SK-N-SH (cell line): ENCODE measurements at regions not wholly inside any gene's neighbourhood (a gene's known extent, or its start where the extent isn't known, plus 50 kb on each side); places are given as distances from the start of the nearest gene placed in this dataset.

Experiments used
- CTCF ChIA-PET: fragments of 300-600, 350-600 bp; formaldehyde crosslinking; extraction: SDS; loops from one replicate; lab custom pipeline; 2021; lab: Yijun Ruan, JAX
- POLR2A ChIA-PET: fragments of 350-600 bp; sonication (Branson Sonifier 250); formaldehyde crosslinking; extraction: SDS; loops from one replicate; lab custom pipeline; 2020; ENCODE audit warnings: antibody characterized with exemption, inconsistent platforms; lab: Yijun Ruan, JAX
- DNase-seq: peaks from one replicate; pipeline ENCODE4 v3.0.0; 2012
- H2AFZ ChIP-seq: fragments of 200-600 bp; sonication (generic); 2 replicates; pipeline ENCODE4 v1.8.1; 2016; ENCODE audit warnings: antibody characterized with exemption, mild to moderate bottlenecking, low read depth
- H3F3A ChIP-seq: fragments of 200-600 bp; sonication (generic); replicated peaks from 2 replicates; pipeline ENCODE3; 2016; ENCODE audit warnings: antibody characterized with exemption, mild to moderate bottlenecking; ENCODE audit not compliant: insufficient read depth
- H3K27ac ChIP-seq, 2 experiments: fragments of 200-500 bp in 1 of 2; fragments of 200-600 bp in 1 of 2; sonication (Bioruptor generic) in 1 of 2; sonication (generic), shearing (Covaris generic) in 1 of 2; 2 replicates each; pipeline versions ENCODE4 v1.5.1 to v1.6.1; 2014 to 2016; ENCODE audit warnings: low read depth in 2 of 2, inconsistent platforms in 1 of 2, low read length in 1 of 2, mild to moderate bottlenecking in 1 of 2, mixed read lengths in 1 of 2
- H3K27me3 ChIP-seq: fragments of 200-600 bp; sonication (generic), shearing (Covaris generic); 2 replicates; pipeline ENCODE4 v1.6.1; 2016; ENCODE audit warnings: mixed run types; ENCODE audit not compliant: insufficient read depth
- H3K36me3 ChIP-seq, 2 experiments: fragments of 200-500 bp in 1 of 2; fragments of 200-600 bp in 1 of 2; sonication (Bioruptor generic) in 1 of 2; sonication (generic) in 1 of 2; replicated peaks in 1 of 2; 2 replicates each; pipeline versions ENCODE3 to v1.5.1; 2014 to 2016; ENCODE audit warnings: low read length in 1 of 2, mild to moderate bottlenecking in 1 of 2; ENCODE audit not compliant: insufficient read depth in 2 of 2, control insufficient read depth in 1 of 2
- H3K4me1 ChIP-seq, 2 experiments: fragments of 200-500 bp in 1 of 2; fragments of 200-600 bp in 1 of 2; sonication (Bioruptor generic) in 1 of 2; sonication (generic), shearing (Covaris generic) in 1 of 2; 2 replicates each; pipeline versions ENCODE4 v1.5.1 to v1.6.1; 2014 to 2016; ENCODE audit warnings: low read depth in 1 of 2, low read length in 1 of 2, mixed run types in 1 of 2; ENCODE audit not compliant: insufficient read depth in 2 of 2, control insufficient read depth in 1 of 2
- H3K4me2 ChIP-seq: fragments of 200-600 bp; sonication (generic), shearing (Covaris generic); 2 replicates; pipeline ENCODE4 v1.6.1; 2017; ENCODE audit warnings: mixed run types
- H3K4me3 ChIP-seq, 2 experiments: fragments of 200-500 bp in 1 of 2; fragments of 200-600 bp in 1 of 2; sonication (Bioruptor generic) in 1 of 2; sonication (generic), shearing (Covaris generic) in 1 of 2; 2 replicates each; pipeline versions ENCODE4 v1.5.1 to v1.8.1; 2014 to 2016; ENCODE audit warnings: low read depth in 2 of 2, inconsistent platforms in 1 of 2, low read length in 1 of 2, mild to moderate bottlenecking in 1 of 2, mixed read lengths in 1 of 2, moderate library complexity in 1 of 2
- H3K79me2 ChIP-seq: fragments of 200-600 bp; sonication (generic); 2 replicates; pipeline ENCODE4 v1.8.1; 2017; ENCODE audit warnings: mild to moderate bottlenecking; ENCODE audit not compliant: insufficient read depth
- H3K9ac ChIP-seq: fragments of 200-600 bp; sonication (generic); 2 replicates; pipeline ENCODE4 v1.6.1; 2017; ENCODE audit warnings: mixed run types
- H3K9me2 ChIP-seq: fragments of 200-600 bp; sonication (generic); 2 replicates; pipeline ENCODE4 v1.6.1; 2017; ENCODE audit warnings: mixed run types
- H3K9me3 ChIP-seq: fragments of 200-600 bp; sonication (generic); 2 replicates; pipeline ENCODE4 v1.6.1; 2017; ENCODE audit warnings: mixed run types, mild to moderate bottlenecking, moderate library complexity
- H4K20me1 ChIP-seq: fragments of 200-600 bp; sonication (generic); 2 replicates; pipeline ENCODE4 v1.6.1; 2017; ENCODE audit warnings: mild to moderate bottlenecking, mixed run types; ENCODE audit not compliant: insufficient read depth
- EP300 ChIP-seq, 2 experiments: IDR thresholded peaks; 2 replicates each; pipeline versions ENCODE4 v1.4.0 to v1.6.1; 2012; ENCODE audit warnings: borderline replicate concordance in 1 of 2, low read depth in 1 of 2, low read length in 1 of 2
- FOSL2 ChIP-seq: IDR thresholded peaks from 2 replicates; pipeline ENCODE4 v1.4.0; 2012; ENCODE audit warnings: low read depth, mild to moderate bottlenecking, moderate library complexity, borderline replicate concordance
- IRF3 ChIP-seq: fragments of 150-350 bp; IDR thresholded peaks from 2 replicates; pipeline ENCODE4 v1.6.1; 2016; ENCODE audit warnings: mild to moderate bottlenecking, low read depth, low read length
- MXI1 ChIP-seq: IDR thresholded peaks from 2 replicates; pipeline ENCODE4 v1.6.1; 2012; ENCODE audit warnings: mild to moderate bottlenecking, low read depth, low read length, improper control_type of control experiment
- NFIC ChIP-seq: IDR thresholded peaks from 2 replicates; pipeline ENCODE4 v1.4.0; 2012; ENCODE audit warnings: borderline replicate concordance
- PBX3 ChIP-seq: IDR thresholded peaks from 2 replicates; pipeline ENCODE4; 2012
- POLR2AphosphoS5 ChIP-seq: IDR thresholded peaks from 2 replicates; pipeline ENCODE4 v1.6.1; 2012; ENCODE audit warnings: low read depth, low read length
- RAD21 ChIP-seq: IDR thresholded peaks from 2 replicates; pipeline ENCODE4 v1.6.1; 2012; ENCODE audit warnings: mild to moderate bottlenecking, low read length
- RCOR1 ChIP-seq: fragments of 150-350 bp; IDR thresholded peaks from 2 replicates; pipeline ENCODE4 v1.6.1; 2017; ENCODE audit warnings: antibody characterized with exemption, low read length
- RFX5 ChIP-seq: IDR thresholded peaks from 2 replicates; pipeline ENCODE4 v1.6.1; 2012; ENCODE audit warnings: mild to moderate bottlenecking, improper control_type of control experiment, low read length
- RXRA ChIP-seq: IDR thresholded peaks from 2 replicates; pipeline ENCODE4 v1.4.0; 2012; ENCODE audit warnings: low read depth, mild to moderate bottlenecking, borderline replicate concordance
- SMC3 ChIP-seq: IDR thresholded peaks from 2 replicates; pipeline ENCODE4 v1.6.1; 2012; ENCODE audit warnings: low read depth, low read length, improper control_type of control experiment
- TAF1 ChIP-seq: IDR thresholded peaks from 2 replicates; pipeline ENCODE4 v1.6.1; 2012; ENCODE audit warnings: low read depth, mild to moderate bottlenecking, low read length, moderate library complexity, borderline replicate concordance
- YY1 ChIP-seq: IDR thresholded peaks from 2 replicates; pipeline ENCODE4 v1.4.0; 2012; ENCODE audit warnings: low read depth, mild to moderate bottlenecking
- WGBS: methylation state at CpG from one replicate; pipeline ENCODE4 v1.1.6; 2017; ENCODE audit warnings: low lambda C conversion rate; 5-methylcytosine and 5-hydroxymethylcytosine counted together
- TF ChIP-seq, protein P1 (sequence below): fragments of 200-600 bp; sonication (generic); IDR thresholded peaks from 2 replicates; pipeline ENCODE4 v1.6.1; 2017; ENCODE audit warnings: antibody characterized with exemption, mild to moderate bottlenecking, moderate library complexity

GRCh38 chr10:130470973-130471372 is 334.8 kb downstream of the GLRX3 start (continued):
- no peak for TF ChIP-seq PBX3

GRCh38 chr10:130471486-130471885 is 335.3 kb downstream of the GLRX3 start:
- Histone ChIP-seq H3K4me2 (no peak overlapping the region), H3K9me3 (no peaks in the 10 kb centered on the region), H3K36me3 (no peaks in the 10 kb centered on the region), H3F3A (no peaks in the 10 kb centered on the region), H3K27ac (no peak overlapping the region), H3K9me2 (no peaks in the 10 kb centered on the region), H3K27me3 (no peaks in the 10 kb centered on the region), H3K79me2 (no peaks in the 10 kb centered on the region), H4K20me1 (no peaks in the 10 kb centered on the region), H3K4me3 (no peak overlapping the region), H3K4me1 (no peaks in the 10 kb centered on the region), H3K9ac (no peak overlapping the region), H2AFZ (no peak overlapping the region)
- no peak for DNase-seq
- TF ChIP-seq RFX5, result no peak
- no peak for TF ChIP-seq RAD21
- TF ChIP-seq PBX3, result no peak
- TF ChIP-seq FOSL2, result no peak
- TF ChIP-seq EP300 (IDR thresholded peaks at IDR 0.05; ENCODE audit: borderline replicate concordance in 1 of 2, low read depth in 1 of 2, low read length in 1 of 2), result no peak
- no peak for TF ChIP-seq SMC3
- TF ChIP-seq, protein P1, sequence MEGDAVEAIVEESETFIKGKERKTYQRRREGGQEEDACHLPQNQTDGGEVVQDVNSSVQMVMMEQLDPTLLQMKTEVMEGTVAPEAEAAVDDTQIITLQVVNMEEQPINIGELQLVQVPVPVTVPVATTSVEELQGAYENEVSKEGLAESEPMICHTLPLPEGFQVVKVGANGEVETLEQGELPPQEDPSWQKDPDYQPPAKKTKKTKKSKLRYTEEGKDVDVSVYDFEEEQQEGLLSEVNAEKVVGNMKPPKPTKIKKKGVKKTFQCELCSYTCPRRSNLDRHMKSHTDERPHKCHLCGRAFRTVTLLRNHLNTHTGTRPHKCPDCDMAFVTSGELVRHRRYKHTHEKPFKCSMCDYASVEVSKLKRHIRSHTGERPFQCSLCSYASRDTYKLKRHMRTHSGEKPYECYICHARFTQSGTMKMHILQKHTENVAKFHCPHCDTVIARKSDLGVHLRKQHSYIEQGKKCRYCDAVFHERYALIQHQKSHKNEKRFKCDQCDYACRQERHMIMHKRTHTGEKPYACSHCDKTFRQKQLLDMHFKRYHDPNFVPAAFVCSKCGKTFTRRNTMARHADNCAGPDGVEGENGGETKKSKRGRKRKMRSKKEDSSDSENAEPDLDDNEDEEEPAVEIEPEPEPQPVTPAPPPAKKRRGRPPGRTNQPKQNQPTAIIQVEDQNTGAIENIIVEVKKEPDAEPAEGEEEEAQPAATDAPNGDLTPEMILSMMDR, result no peak
- CTCF ChIA-PET, result interaction anchor here (1.9 kb wide), 1 partner anchor 17 kb away, joined by 5 read pairs; no protein-coding TSS in a partner anchor
- POLR2A ChIA-PET, result no interaction called here
- WGBS, result 14% methylated on average over 11 of the region's 11 CpGs

DNA sequence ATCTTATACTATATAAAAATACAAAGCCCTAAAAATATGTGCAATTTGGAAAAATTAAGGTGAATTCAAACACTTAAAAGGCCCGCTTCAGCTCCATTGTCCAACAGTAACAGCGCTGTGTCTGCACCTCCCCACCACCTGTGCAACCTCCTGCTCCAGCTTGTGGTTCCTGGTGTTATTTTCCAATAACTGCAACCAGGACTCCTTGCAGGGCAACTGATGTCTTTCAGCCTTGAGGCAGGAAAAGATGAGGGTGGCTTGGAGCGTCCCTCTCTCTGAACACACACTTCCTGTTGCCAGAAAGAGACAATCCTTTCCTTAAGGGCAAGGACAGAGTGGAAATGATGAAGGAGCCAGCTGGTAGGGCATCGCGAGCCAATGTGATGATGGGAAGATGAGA is 336.0 kb downstream of the GLRX3 start:
- no peaks in the 10 kb centered on the region for H3K79me2 ChIP-seq
- CTCF ChIA-PET, result no interaction called here
- H3F3A ChIP-seq, result no peaks in the 10 kb centered on the region
- no peaks in the 10 kb centered on the region for H3K27me3 ChIP-seq
- H3K27ac ChIP-seq, result no peak overlapping the region
- no peaks in the 10 kb centered on the region for H3K9me2 ChIP-seq
- POLR2A ChIA-PET, result no interaction called here
- no peaks in the 10 kb centered on the region for H3K4me1 ChIP-seq
- no peak overlapping the region for H3K4me3 ChIP-seq
- no peak for DNase-seq
- no peak for TF ChIP-seq TAF1
- TF ChIP-seq, protein P1, result no peak
- no peak for TF ChIP-seq POLR2AphosphoS5
- no peak for TF ChIP-seq RXRA
- no peak for TF ChIP-seq NFIC
- TF ChIP-seq RFX5, result no peak
- no peak for TF ChIP-seq EP300 (IDR thresholded peaks at IDR 0.05; ENCODE audit: borderline replicate concordance in 1 of 2, low read depth in 1 of 2, low read length in 1 of 2)
- TF ChIP-seq MXI1, result no peak
- TF ChIP-seq RCOR1, result no peak
- TF ChIP-seq IRF3, result no peak
- no peak for TF ChIP-seq YY1
- H2AFZ ChIP-seq, result no peak overlapping the region
- no peaks in the 10 kb centered on the region for H3K9me3 ChIP-seq
- H4K20me1 ChIP-seq, result no peaks in the 10 kb centered on the region
- no peak overlapping the region for H3K4me2 ChIP-seq
- WGBS, result 28% methylated on average over 5 of the region's 5 CpGs
- H3K9ac ChIP-seq, result no peak overlapping the region
- H3K36me3 ChIP-seq, result no peaks in the 10 kb centered on the region
